ENCODE measurements at regions not wholly inside any gene's neighbourhood (a gene's known extent, or its start where the extent isn't known, plus 50 kb on each side); places are given as distances from the start of the nearest gene placed in this dataset.

GRCh38 chr2:45166229-45166890, 157.1 kb upstream of the SIX2 start:
- ATAC-seq = no peak
- TF ChIP-seq OSR1 (CRISPR knock-in tag; IDR thresholded peaks at IDR 0.05) (no peak), ESRRG (CRISPR knock-in tag; IDR thresholded peaks at IDR 0.05) (0 out of 2 replicates have a peak, but pooled peaks have one; percentile 18), PPARA (CRISPR knock-in tag; IDR thresholded peaks at IDR 0.05; ENCODE audit: borderline replicate concordance) (no peak), ZFP30 (CRISPR knock-in tag; IDR thresholded peaks at IDR 0.05) (peak; percentile 51; the same call in 1 of the 2 replicates)

GRCh38 chr2:45162711-45163110, 153.5 kb upstream of the SIX2 start:
- ATAC-seq = no peak
- TF ChIP-seq ZNF8 (CRISPR knock-in tag; IDR thresholded peaks at IDR 0.05) = no peak

DNA sequence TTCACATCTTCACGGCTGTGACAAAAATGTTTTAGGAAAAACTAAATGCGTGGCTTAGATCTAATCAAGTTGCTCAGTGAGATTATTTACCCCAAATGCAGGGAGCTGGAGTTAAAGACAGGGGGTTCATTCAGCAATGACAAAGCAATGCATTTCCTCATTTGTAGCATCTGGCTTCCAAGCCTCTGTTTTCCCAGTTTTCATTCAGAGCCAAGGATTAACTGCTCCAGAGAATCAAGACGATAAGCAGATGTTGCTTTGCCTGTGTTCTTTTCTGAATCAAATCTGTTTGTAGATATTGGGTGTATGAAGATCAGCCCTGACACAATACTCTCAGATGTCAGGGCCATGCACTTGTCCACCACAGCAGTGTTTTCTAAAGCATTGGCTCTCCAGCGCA, 147.4 kb upstream of the SIX2 start:
- TF ChIP-seq SNAI2 (CRISPR knock-in tag; IDR thresholded peaks at IDR 0.05) (no peak), CSDC2 (CRISPR knock-in tag; IDR thresholded peaks at IDR 0.05) (no peak), OSR1 (CRISPR knock-in tag; IDR thresholded peaks at IDR 0.05) (no peak)
- no peak; the same call in 2 of the 3 replicates for ATAC-seq

GRCh38 chr2:45154606-45155155, 145.4 kb upstream of the SIX2 start:
- ATAC-seq = no peak
- TF ChIP-seq ZFP3 (CRISPR knock-in tag; IDR thresholded peaks at IDR 0.05) = no peak
- no peak for TF ChIP-seq TCF4 (CRISPR knock-in tag; IDR thresholded peaks at IDR 0.05; ENCODE audit: borderline replicate concordance)
- no peak for TF ChIP-seq BACH2 (CRISPR knock-in tag; IDR thresholded peaks at IDR 0.05; ENCODE audit: borderline replicate concordance)
- TF ChIP-seq ISL1 (CRISPR knock-in tag; IDR thresholded peaks at IDR 0.05) = no peak
- no peak for TF ChIP-seq RARB (CRISPR knock-in tag; IDR thresholded peaks at IDR 0.05)
- no peak for TF ChIP-seq CSDC2 (CRISPR knock-in tag; IDR thresholded peaks at IDR 0.05)

DNA sequence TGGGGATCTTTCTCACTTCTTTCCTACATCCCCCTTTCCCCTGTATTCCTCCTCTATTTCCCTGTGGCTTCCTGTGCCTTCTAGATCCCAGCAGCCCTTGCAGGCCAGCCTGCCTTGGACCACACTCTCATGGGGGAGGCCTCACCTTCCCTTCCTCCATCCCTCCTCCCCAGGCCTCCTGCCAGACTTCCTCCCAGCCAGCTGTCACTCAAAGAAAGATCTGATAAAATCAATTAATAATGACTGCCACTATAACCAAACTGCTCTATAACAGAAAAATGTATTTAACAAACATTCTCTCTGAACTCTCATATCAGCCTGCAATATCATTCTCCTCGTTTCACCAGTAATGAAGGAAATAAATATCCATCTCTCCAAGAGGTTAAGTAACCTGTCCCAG, 144.9 kb upstream of the SIX2 start:
- ATAC-seq = no peak
- TF ChIP-seq GLIS3 (CRISPR knock-in tag; IDR thresholded peaks at IDR 0.05) (no peak), ZC3H10 (CRISPR knock-in tag; IDR thresholded peaks at IDR 0.05) (no peak), ESRRG (CRISPR knock-in tag; IDR thresholded peaks at IDR 0.05) (no peak), ISL1 (CRISPR knock-in tag; IDR thresholded peaks at IDR 0.05) (no peak), ZNF70 (CRISPR knock-in tag; IDR thresholded peaks at IDR 0.05) (no peak), ZFP30 (CRISPR knock-in tag; IDR thresholded peaks at IDR 0.05) (no peak), ZNF565 (CRISPR knock-in tag; conservative IDR thresholded peaks at IDR 0.05; ENCODE audit: low read depth) (no peak), ZNF8 (CRISPR knock-in tag; IDR thresholded peaks at IDR 0.05) (no peak), ARNTL (CRISPR knock-in tag; IDR thresholded peaks at IDR 0.05; ENCODE audit: borderline replicate concordance, low read depth) (no peak), PPARA (CRISPR knock-in tag; IDR thresholded peaks at IDR 0.05; ENCODE audit: borderline replicate concordance) (no peak), SNAI2 (CRISPR knock-in tag; IDR thresholded peaks at IDR 0.05) (no peak), RARB (CRISPR knock-in tag; IDR thresholded peaks at IDR 0.05) (no peak), OSR1 (CRISPR knock-in tag; IDR thresholded peaks at IDR 0.05) (no peak), TOX (CRISPR knock-in tag; IDR thresholded peaks at IDR 0.05; ENCODE audit: borderline replicate concordance) (no peak), CSRNP3 (CRISPR knock-in tag; IDR thresholded peaks at IDR 0.05) (no peak), CREB5 (CRISPR knock-in tag; IDR thresholded peaks at IDR 0.05; ENCODE audit: low read depth) (no peak), ZFP3 (CRISPR knock-in tag; IDR thresholded peaks at IDR 0.05) (no peak), BACH2 (CRISPR knock-in tag; IDR thresholded peaks at IDR 0.05; ENCODE audit: borderline replicate concordance) (no peak)
- TF ChIP-seq, protein P1, sequence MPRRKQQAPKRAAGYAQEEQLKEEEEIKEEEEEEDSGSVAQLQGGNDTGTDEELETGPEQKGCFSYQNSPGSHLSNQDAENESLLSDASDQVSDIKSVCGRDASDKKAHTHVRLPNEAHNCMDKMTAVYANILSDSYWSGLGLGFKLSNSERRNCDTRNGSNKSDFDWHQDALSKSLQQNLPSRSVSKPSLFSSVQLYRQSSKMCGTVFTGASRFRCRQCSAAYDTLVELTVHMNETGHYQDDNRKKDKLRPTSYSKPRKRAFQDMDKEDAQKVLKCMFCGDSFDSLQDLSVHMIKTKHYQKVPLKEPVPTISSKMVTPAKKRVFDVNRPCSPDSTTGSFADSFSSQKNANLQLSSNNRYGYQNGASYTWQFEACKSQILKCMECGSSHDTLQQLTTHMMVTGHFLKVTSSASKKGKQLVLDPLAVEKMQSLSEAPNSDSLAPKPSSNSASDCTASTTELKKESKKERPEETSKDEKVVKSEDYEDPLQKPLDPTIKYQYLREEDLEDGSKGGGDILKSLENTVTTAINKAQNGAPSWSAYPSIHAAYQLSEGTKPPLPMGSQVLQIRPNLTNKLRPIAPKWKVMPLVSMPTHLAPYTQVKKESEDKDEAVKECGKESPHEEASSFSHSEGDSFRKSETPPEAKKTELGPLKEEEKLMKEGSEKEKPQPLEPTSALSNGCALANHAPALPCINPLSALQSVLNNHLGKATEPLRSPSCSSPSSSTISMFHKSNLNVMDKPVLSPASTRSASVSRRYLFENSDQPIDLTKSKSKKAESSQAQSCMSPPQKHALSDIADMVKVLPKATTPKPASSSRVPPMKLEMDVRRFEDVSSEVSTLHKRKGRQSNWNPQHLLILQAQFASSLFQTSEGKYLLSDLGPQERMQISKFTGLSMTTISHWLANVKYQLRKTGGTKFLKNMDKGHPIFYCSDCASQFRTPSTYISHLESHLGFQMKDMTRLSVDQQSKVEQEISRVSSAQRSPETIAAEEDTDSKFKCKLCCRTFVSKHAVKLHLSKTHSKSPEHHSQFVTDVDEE (CRISPR knock-in tag; IDR thresholded peaks at IDR 0.05) = no peak
- TF ChIP-seq, protein P2, sequence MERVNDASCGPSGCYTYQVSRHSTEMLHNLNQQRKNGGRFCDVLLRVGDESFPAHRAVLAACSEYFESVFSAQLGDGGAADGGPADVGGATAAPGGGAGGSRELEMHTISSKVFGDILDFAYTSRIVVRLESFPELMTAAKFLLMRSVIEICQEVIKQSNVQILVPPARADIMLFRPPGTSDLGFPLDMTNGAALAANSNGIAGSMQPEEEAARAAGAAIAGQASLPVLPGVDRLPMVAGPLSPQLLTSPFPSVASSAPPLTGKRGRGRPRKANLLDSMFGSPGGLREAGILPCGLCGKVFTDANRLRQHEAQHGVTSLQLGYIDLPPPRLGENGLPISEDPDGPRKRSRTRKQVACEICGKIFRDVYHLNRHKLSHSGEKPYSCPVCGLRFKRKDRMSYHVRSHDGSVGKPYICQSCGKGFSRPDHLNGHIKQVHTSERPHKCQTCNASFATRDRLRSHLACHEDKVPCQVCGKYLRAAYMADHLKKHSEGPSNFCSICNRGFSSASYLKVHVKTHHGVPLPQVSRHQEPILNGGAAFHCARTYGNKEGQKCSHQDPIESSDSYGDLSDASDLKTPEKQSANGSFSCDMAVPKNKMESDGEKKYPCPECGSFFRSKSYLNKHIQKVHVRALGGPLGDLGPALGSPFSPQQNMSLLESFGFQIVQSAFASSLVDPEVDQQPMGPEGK (CRISPR knock-in tag; IDR thresholded peaks at IDR 0.05; ENCODE audit: borderline replicate concordance) = no peak
